ENCODE measurements at regions not wholly inside any gene's neighbourhood (a gene's known extent, or its start where the extent isn't known, plus 50 kb on each side); places are given as distances from the start of the nearest gene placed in this dataset.

DNA sequence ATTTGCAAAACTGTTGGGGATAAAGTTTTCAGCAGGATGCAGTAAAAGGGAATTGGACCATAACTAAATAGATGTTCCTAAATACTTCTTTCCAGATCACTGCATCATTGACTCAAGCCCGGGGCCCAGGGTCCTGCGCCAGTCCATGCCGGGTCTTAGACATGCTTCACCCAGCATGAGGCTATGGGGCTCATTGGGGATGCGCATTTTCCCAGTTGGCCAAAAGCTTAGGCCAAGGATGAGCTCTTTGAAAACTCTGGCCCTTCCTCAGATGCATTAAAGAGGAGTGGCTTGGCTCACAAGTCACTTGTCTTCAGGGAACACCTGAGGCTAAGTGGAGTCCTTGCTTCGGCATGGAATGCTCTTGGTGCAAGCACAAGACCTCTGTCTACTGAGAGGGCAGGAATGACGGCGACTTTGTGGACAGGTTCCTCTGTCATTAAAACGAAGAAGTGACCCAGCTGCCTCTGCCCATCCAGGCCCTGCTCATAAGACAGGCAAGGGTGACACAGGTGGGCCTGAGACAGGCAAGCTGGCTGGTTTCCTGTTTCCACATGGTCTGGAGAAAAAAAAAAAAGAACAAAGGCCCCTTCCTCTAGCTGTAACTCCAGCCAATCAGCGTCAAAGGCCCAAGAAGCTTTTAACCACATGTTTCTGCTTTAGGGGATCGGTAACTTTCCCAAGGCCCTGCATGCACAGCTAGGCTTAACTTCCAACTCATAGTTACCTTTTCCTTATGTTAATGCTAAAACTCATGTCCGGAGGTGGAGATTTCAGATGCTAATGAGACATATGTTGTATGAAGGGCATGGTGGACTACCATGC, 81.4 kb upstream of the CDH4 start:
- TF ChIP-seq, protein P1, sequence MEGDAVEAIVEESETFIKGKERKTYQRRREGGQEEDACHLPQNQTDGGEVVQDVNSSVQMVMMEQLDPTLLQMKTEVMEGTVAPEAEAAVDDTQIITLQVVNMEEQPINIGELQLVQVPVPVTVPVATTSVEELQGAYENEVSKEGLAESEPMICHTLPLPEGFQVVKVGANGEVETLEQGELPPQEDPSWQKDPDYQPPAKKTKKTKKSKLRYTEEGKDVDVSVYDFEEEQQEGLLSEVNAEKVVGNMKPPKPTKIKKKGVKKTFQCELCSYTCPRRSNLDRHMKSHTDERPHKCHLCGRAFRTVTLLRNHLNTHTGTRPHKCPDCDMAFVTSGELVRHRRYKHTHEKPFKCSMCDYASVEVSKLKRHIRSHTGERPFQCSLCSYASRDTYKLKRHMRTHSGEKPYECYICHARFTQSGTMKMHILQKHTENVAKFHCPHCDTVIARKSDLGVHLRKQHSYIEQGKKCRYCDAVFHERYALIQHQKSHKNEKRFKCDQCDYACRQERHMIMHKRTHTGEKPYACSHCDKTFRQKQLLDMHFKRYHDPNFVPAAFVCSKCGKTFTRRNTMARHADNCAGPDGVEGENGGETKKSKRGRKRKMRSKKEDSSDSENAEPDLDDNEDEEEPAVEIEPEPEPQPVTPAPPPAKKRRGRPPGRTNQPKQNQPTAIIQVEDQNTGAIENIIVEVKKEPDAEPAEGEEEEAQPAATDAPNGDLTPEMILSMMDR (IDR thresholded peaks at IDR 0.05; ENCODE audit: insufficient read depth, low read length, poor library complexity, severe bottlenecking): no peak
- no peak for TF ChIP-seq EZH2phosphoT487 (conservative IDR thresholded peaks at IDR 0.05; ENCODE audit: low read length)
